HG03108 (cell line): ENCODE measurements at regions not wholly inside any gene's neighbourhood (a gene's known extent, or its start where the extent isn't known, plus 50 kb on each side); places are given as distances from the start of the nearest gene placed in this dataset.

ENCODE experiments used
- ATAC-seq: cut with Tn5 transposase; IDR thresholded peaks from one replicate; pipeline ENCODE4 v1.9.1; 2021; ENCODE audit warnings: moderate library complexity; ENCODE audit not compliant: unreplicated experiment

GRCh38 chr5:67536866-67537265, 340.3 kb upstream of the CD180 start:
- ATAC-seq: no peak

- ATAC-seq: no peak
Measured at GRCh38 chr5:67530609-67531255, 334.1 kb upstream of the CD180 start.

GRCh38 chr5:67528953-67529352, 332.4 kb upstream of the CD180 start:
- no peak for ATAC-seq

- ATAC-seq: no peak
Measured at GRCh38 chr5:67526793-67527192, 330.2 kb upstream of the CD180 start.

GRCh38 chr5:67520161-67520908, 323.7 kb upstream of the CD180 start:
- ATAC-seq: no peak

GRCh38 chr5:67518227-67518626, 321.6 kb upstream of the CD180 start:
- ATAC-seq: no peak

- ATAC-seq: no peak
Measured at GRCh38 chr5:67516948-67517565, 320.5 kb upstream of the CD180 start.

- no peak for ATAC-seq
Measured at GRCh38 chr5:67515762-67516161, 319.2 kb upstream of the CD180 start.

GRCh38 chr5:67515020-67515689, 318.6 kb upstream of the CD180 start:
- no peak for ATAC-seq

GRCh38 chr5:67512758-67513157, 316.2 kb upstream of the CD180 start:
- ATAC-seq: no peak

- no peak for ATAC-seq
Measured at GRCh38 chr5:67511911-67512310, 315.3 kb upstream of the CD180 start.

- no peak for ATAC-seq
Measured at GRCh38 chr5:67510204-67510603, 313.6 kb upstream of the CD180 start.

- no peak for ATAC-seq
Measured at GRCh38 chr5:67509402-67510186, 313.0 kb upstream of the CD180 start.

GRCh38 chr5:67506241-67506640, 309.6 kb upstream of the CD180 start:
- ATAC-seq: no peak

- no peak for ATAC-seq
Measured at GRCh38 chr5:67502951-67503350, 306.4 kb upstream of the CD180 start.

- no peak for ATAC-seq
Measured at GRCh38 chr5:67496051-67496450, 299.5 kb upstream of the CD180 start.

GRCh38 chr5:67495072-67495471, 298.5 kb upstream of the CD180 start:
- ATAC-seq: no peak

GRCh38 chr5:67494186-67494855, 297.7 kb upstream of the CD180 start:
- no peak for ATAC-seq

GRCh38 chr5:67493676-67494075, 297.1 kb upstream of the CD180 start:
- no peak for ATAC-seq

GRCh38 chr5:67490543-67491321, 294.1 kb upstream of the CD180 start:
- no peak for ATAC-seq
